ENCODE measurements at regions not wholly inside any gene's neighbourhood (a gene's known extent, or its start where the extent isn't known, plus 50 kb on each side); places are given as distances from the start of the nearest gene placed in this dataset.

GRCh38 chr3:901953-902778 lies 190.7 kb upstream of the CNTN6 start:
- no peaks in the 10 kb centered on the region for H3K9me3 ChIP-seq (ENCODE audit: control insufficient read depth, insufficient read depth, low read depth, low read length)
- ATAC-seq (no peak), DNase-seq (ENCODE audit: low read depth, low spot score) (no peak)
- in situ Hi-C loops (cut with HindIII; ENCODE audit: low pct_unique_long_range_greater_than_20kb, low sequenced_read_pairs) = no loop called here
- peak; percentile 40; the same call in 1 of the 2 replicates for TF ChIP-seq CTCF (IDR thresholded peaks at IDR 0.05)
- TF ChIP-seq REST (IDR thresholded peaks at IDR 0.05; ENCODE audit: insufficient read depth in 1 of 2, low read depth in 2 of 2, low read length in 1 of 2) = no peak
- intact Hi-C loops (cut with micrococcal nuclease; ENCODE audit: unreplicated experiment) = no loop called here
- ChIA-PET CTCF (no interaction called here), POLR2A (no interaction called here)
- H3K27me3 ChIP-seq (ENCODE audit: control insufficient read depth, insufficient read depth, low read length) = no peaks in the 10 kb centered on the region
- H3K4me3 ChIP-seq (ENCODE audit: low read depth in 2 of 2, low read length in 2 of 2) = no peak overlapping the region
- no peak overlapping the region for H3K27ac ChIP-seq (ENCODE audit: low read length)
- H3K4me1 ChIP-seq (ENCODE audit: control insufficient read depth, insufficient read depth, low read length) = no peaks in the 10 kb centered on the region
- no peaks in the 10 kb centered on the region for H3K36me3 ChIP-seq (ENCODE audit: control insufficient read depth, insufficient read depth, low read length)
- BruUV-seq (replicated peaks) = no TSS peak

GRCh38 chr3:905217-905616 lies 187.6 kb upstream of the CNTN6 start:
- TF ChIP-seq POLR2AphosphoS5 (IDR thresholded peaks at IDR 0.05; ENCODE audit: low read depth, low read length) (no peak), TCF7L2 (IDR thresholded peaks at IDR 0.05; ENCODE audit: low read depth, low read length) (no peak), CTCF (IDR thresholded peaks at IDR 0.05) (no peak), SIN3A (IDR thresholded peaks at IDR 0.05; ENCODE audit: borderline replicate concordance, insufficient read depth, low read depth, low read length) (no peak), REST (IDR thresholded peaks at IDR 0.05; ENCODE audit: insufficient read depth in 1 of 2, low read depth in 2 of 2, low read length in 1 of 2) (no peak)
- Histone ChIP-seq H3K27me3 (ENCODE audit: control insufficient read depth, insufficient read depth, low read length) (no peaks in the 10 kb centered on the region), H3K27ac (ENCODE audit: low read length) (no peak overlapping the region), H3K9me3 (ENCODE audit: control insufficient read depth, insufficient read depth, low read depth, low read length) (no peaks in the 10 kb centered on the region), H3K4me3 (ENCODE audit: low read depth in 2 of 2, low read length in 2 of 2) (no peak overlapping the region), H3K36me3 (ENCODE audit: control insufficient read depth, insufficient read depth, low read length) (no peaks in the 10 kb centered on the region), H3K4me1 (ENCODE audit: control insufficient read depth, insufficient read depth, low read length) (no peaks in the 10 kb centered on the region)
- intact Hi-C loops (cut with micrococcal nuclease; ENCODE audit: unreplicated experiment) = no loop called here
- no TSS peak for BruUV-seq (replicated peaks)
- ChIA-PET POLR2A (no interaction called here), CTCF (no interaction called here)
- ATAC-seq (no peak), DNase-seq (ENCODE audit: low read depth, low spot score) (no peak)
- in situ Hi-C loops (cut with HindIII; ENCODE audit: low pct_unique_long_range_greater_than_20kb, low sequenced_read_pairs) = no loop called here
